ENCODE measurements at regions not wholly inside any gene's neighbourhood (a gene's known extent, or its start where the extent isn't known, plus 50 kb on each side); places are given as distances from the start of the nearest gene placed in this dataset.

DNA sequence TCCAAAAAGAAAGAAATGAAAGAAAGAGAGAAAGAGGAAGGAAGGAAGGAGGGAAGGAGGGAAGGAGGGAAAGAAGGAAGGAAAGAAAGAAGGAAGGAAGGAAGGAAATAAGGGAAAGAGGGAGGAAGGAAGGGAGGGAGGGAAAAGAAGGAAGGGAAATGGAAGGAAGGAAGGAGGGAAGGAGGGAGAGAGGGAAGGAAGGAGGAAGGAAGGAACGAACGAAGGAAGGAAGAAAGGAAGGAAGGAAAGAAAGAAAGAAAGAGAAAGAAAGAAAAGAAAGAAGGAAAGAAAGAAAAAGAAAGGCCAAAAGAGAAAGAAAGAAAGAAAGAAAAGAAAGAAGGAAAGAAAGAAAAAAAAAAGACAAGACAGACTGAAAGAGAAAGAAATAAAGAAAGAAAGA is 263.9 kb upstream of the ATP10B start:
- DNase-seq = no peak

DNA sequence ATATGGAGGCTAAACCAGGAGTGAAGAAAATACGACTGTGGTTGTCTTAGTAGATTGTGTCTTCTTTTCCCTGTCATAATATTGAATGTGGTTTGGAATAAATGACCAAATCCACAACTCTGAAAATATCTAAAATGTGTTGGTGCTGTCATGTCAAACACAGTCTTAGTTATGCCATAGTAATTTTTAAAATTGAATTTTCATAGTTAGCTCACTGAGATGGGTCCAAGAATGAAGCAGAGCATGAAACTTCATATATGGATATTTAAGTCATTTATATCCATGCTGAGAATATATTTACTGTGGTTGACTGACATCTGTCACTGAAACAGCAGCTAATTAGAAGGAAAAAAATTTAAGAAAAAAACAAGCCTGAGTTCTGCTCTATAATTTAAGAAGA is 260.4 kb upstream of the ATP10B start:
- no peak for DNase-seq

GRCh38 chr5:161105525-161105924 is 253.5 kb upstream of the ATP10B start:
- no peak for DNase-seq

- no peak for DNase-seq
These were observed 246.5 kb upstream of the ATP10B start for GRCh38 chr5:161098516-161098915.

DNA sequence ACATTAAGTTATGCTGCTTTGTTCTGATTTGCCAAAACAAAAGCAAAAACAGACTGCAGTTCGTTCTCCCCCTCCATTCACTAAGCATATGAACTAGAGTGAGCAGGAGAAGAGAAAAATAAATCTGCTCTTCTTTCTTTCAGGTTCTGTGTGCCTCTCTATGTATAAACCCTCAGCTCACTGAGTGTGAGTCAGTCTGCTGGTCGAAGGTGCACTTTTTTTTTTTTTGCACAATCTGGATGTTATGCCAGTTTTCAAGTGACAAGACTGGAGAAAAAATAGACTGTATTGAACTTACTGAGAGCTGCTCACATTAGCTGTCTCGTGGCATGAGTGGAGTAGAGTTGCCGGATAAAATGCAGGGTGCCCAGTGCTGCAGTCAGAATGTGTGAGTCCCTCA is 244.6 kb upstream of the ATP10B start:
- no peak for DNase-seq

GRCh38 chr5:161095953-161096352 is 243.9 kb upstream of the ATP10B start:
- DNase-seq = no peak

DNA sequence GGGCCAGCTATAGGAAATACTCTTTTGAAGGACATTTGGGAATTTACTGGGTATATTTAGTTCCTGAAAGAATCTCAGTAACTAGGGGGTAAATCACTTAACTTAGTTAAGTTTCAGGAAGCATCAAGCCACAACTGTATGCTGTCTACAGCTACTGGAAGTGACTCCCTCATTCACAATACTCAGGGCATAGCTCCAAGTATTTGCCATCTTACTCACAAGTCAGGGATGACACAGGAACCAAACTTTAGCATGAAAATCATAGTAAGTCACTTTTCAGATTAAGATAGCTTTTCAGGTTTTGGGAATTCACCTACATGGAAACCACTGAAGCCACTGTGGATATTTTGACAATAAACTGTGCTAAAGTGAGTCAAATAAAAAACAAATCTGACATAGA is 242.4 kb upstream of the ATP10B start:
- no peak for DNase-seq

- no peak for DNase-seq
These were observed 241.1 kb upstream of the ATP10B start for GRCh38 chr5:161093100-161093499.

GRCh38 chr5:161089569-161089968 is 237.6 kb upstream of the ATP10B start:
- no peak for DNase-seq

GRCh38 chr5:161086461-161086860 is 234.4 kb upstream of the ATP10B start:
- no peak for DNase-seq

GRCh38 chr5:161085056-161085455 is 233.0 kb upstream of the ATP10B start:
- no peak for DNase-seq

DNA sequence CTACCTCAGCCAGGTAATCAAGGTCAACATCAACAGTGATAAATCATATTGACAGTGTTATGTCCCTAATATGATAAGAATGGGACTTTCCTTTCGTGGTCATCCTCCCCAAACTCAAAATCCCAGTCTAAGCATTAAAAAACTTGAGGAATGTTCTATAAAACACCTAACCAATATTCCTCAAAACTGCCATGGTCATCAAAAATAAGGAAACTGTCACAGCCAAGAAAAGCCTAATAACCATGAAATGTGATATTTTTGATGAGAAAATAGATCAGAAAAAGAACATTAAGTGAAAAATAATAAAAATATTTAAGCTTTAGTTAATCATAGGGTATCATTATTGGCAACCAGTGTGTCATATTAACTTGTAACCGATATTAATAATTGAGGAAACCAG is 232.1 kb upstream of the ATP10B start:
- DNase-seq = no peak

- DNase-seq = no peak
These were observed 226.8 kb upstream of the ATP10B start for GRCh38 chr5:161078793-161079192.

- DNase-seq = no peak
These were observed 226.0 kb upstream of the ATP10B start for GRCh38 chr5:161077936-161078545.

- no peak for DNase-seq
These were observed 225.5 kb upstream of the ATP10B start for GRCh38 chr5:161077496-161077895.

DNA sequence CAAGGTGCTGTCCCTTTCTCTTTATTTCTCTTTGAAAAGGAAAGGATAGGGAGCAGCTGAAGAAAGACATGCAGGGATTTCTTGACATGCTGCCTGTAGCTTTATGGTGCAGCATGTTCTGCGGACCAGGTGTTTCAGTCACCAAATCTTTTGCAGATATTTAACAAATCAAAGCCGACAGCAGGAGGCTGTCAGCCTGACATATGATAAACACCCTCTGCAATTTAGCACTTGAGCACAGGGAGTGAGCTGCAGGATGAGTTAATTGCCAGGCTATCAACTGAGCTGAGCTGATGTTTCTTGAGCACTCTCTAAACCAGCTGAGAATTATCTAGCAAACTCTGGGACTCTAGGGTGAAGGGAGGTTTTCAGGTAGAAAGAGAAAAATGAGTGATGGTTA is 212.8 kb upstream of the ATP10B start:
- no peak for DNase-seq

- no peak for DNase-seq
These were observed 212.3 kb upstream of the ATP10B start for GRCh38 chr5:161064297-161064696.

DNA sequence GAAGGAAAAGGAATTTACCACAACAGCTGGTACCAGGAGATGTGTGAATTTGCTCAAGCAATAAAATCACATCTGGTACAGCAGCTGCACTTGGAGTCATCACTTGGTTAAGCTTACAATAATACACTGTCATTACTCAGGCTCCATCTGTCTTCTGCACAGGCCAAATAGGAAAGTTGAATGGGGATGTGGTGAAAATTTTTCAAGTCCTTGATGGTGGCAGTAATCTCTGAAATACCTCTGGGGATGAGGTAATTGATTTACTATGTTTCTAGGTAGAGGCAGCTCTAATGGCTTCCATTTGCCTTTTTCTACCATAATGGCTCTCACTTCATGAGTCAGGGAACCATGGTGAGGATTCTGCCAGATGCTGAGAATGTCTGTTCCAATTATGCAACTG is 206.8 kb upstream of the ATP10B start:
- no peak for DNase-seq

- DNase-seq = no peak
These were observed 200.0 kb upstream of the ATP10B start for GRCh38 chr5:161051920-161052500.

GRCh38 chr5:161047024-161047423 is 195.0 kb upstream of the ATP10B start:
- no peak for DNase-seq

DNA sequence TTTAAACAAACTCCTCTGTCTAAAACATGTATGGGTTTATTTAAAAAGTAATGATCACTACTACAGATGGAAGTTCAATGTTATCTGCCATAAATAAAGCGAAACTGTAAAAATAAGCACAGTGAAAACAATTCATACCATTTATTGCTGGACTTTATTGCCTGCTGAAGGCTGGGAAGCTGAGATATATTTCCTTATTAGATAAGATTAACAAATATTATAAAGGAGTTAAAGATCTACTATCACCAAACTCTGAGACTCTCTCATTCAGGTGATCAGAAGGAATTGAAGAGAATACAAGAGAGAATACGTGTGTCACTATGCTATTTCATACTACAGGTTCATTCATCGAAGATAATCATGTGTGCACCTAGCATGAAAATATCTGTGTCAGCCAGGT is 190.9 kb upstream of the ATP10B start:
- no peak for DNase-seq

GRCh38 chr5:161042443-161042842 is 190.4 kb upstream of the ATP10B start:
- DNase-seq = no peak

- DNase-seq = no peak
These were observed 188.8 kb upstream of the ATP10B start for GRCh38 chr5:161040818-161041217.

DNA sequence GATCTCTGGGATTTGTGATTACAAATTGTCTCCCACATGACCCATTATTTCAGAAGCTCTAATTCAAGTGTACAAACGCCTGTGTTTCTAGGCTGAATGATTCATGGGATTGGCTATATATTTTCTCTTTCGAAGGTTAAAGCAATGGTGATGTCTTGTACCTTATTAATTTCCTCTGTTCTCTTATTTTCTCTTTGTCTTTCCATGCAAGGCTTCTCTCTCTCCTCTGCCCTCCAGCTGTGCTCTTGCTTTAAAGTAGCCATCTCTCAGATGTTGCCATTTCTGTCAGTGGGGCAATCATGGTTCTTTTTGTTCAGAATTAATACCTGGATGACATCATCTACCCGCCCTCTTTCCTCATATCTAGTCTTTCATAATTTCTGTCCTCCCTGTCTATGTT is 184.3 kb upstream of the ATP10B start:
- no peak for DNase-seq

DNA sequence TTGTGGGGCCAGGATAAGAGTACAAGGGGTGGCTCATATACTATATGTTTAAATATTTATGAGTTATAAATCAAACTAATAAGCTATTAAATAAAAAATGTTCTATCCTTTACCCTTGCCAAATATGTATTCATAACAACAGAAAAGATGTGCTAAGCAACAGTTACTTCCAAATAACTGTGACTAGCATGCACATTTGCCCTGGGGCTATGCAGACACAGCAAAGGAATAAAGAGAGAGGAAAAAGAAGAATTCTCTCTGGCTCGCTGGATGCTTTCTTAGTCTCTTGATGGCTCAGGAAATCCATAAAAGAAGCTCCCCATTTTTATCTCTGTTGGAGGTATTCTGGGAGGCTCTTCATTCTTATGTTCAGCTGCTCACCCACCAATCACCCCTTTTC is 182.4 kb upstream of the ATP10B start:
- no peak for DNase-seq
